H1 (cell line): ENCODE measurements at regions not wholly inside any gene's neighbourhood (a gene's known extent, or its start where the extent isn't known, plus 50 kb on each side); places are given as distances from the start of the nearest gene placed in this dataset.

Experiments used
- CTCF ChIA-PET: fragments of 300-600 bp; sonication (Branson Sonifier 250); formaldehyde crosslinking; loops from one replicate; lab custom pipeline; 2021; ENCODE audit not compliant: partially characterized antibody; lab: Charles Lee
- POLR2A ChIA-PET: fragments of 300-600 bp; sonication (Branson Sonifier 250); formaldehyde crosslinking; loops from one replicate; lab custom pipeline; 2021; ENCODE audit warnings: inconsistent platforms; ENCODE audit not compliant: partially characterized antibody; lab: Charles Lee
- DNase-seq, 2 experiments: peaks; one replicate each; pipeline versions ENCODE4 v3.0.0 to v3.0.0-alpha.2; 2010 to 2022; ENCODE audit warnings: low spot score in 2 of 2, low read depth in 1 of 2, mixed read lengths in 1 of 2
- FAIRE-seq: peaks from 2 replicates; lab custom pipeline; 2011; peaks lifted over from hg19 to GRCh38; lab: Jason Lieb, UNC
- H2AFZ ChIP-seq: 2 replicates; pipeline ENCODE4 v1.8.1; 2012; ENCODE audit warnings: low read length, inconsistent platforms
- H2AK5ac ChIP-seq: 2 replicates; pipeline ENCODE4 v1.6.1; 2013; ENCODE audit warnings: low read depth, low read length
- H2BK120ac ChIP-seq: replicated peaks from 2 replicates; pipeline ENCODE3; 2013; ENCODE audit warnings: low read depth, low read length, inconsistent platforms
- H2BK12ac ChIP-seq: 2 replicates; pipeline ENCODE4 v1.6.1; 2013; ENCODE audit warnings: low read depth, low read length
- H2BK15ac ChIP-seq: 2 replicates; pipeline ENCODE4 v1.6.1; 2013; ENCODE audit warnings: low read length
- H2BK20ac ChIP-seq: 2 replicates; pipeline ENCODE4 v1.6.1; 2013; ENCODE audit warnings: low read length
- H2BK5ac ChIP-seq: 2 replicates; pipeline ENCODE4 v1.6.1; 2013; ENCODE audit warnings: low read depth, low read length
- H3K14ac ChIP-seq: 2 replicates; pipeline ENCODE4 v1.6.1; 2013; ENCODE audit warnings: inconsistent platforms; ENCODE audit not compliant: insufficient read length
- H3K18ac ChIP-seq: 2 replicates; pipeline ENCODE4 v1.6.1; 2013; ENCODE audit warnings: low read length; ENCODE audit errors: extremely low read depth
- H3K23ac ChIP-seq: 2 replicates; pipeline ENCODE4 v1.6.1; 2013; ENCODE audit warnings: inconsistent platforms; ENCODE audit not compliant: insufficient read length
- H3K23me2 ChIP-seq: 2 replicates; pipeline ENCODE4 v1.6.1; 2013; ENCODE audit warnings: low read depth, low read length
- H3K27ac ChIP-seq: 2 replicates; pipeline ENCODE4 v1.6.1; 2011; ENCODE audit warnings: low read depth, low read length, inconsistent platforms
- H3K27me3 ChIP-seq, 4 experiments: replicated peaks in 1 of 4; 1 replicate in 1 of 4; 2 replicates in 3 of 4; pipeline versions ENCODE4 v1.6.1 to v1.8.1; 2011 to 2013; ENCODE audit warnings: low read length in 3 of 4, mild to moderate bottlenecking in 3 of 4, inconsistent platforms in 2 of 4, mixed read lengths in 2 of 4, moderate library complexity in 1 of 4; ENCODE audit not compliant: control insufficient read depth in 3 of 4, insufficient read depth in 3 of 4; ENCODE audit errors: extremely low read depth in 1 of 4
- H3K36me3 ChIP-seq, 4 experiments: 2 replicates each; pipeline versions ENCODE4 v1.6.1 to v1.8.1; 2011 to 2013; ENCODE audit warnings: mild to moderate bottlenecking in 4 of 4, low read length in 3 of 4, moderate library complexity in 2 of 4, control low read depth in 1 of 4, inconsistent platforms in 1 of 4; ENCODE audit not compliant: insufficient read depth in 4 of 4, control insufficient read depth in 2 of 4
- H3K4ac ChIP-seq: replicated peaks from 2 replicates; pipeline ENCODE3; 2013; ENCODE audit warnings: low read length, low read depth, mixed read lengths, inconsistent platforms; ENCODE audit not compliant: insufficient read length
- H3K4me1 ChIP-seq, 4 experiments: replicated peaks in 1 of 4; 1 replicate in 1 of 4; 2 replicates in 3 of 4; pipeline versions ENCODE4 v1.6.1 to v1.8.1; 2011 to 2013; ENCODE audit warnings: low read length in 3 of 4, inconsistent platforms in 2 of 4, mixed read lengths in 1 of 4; ENCODE audit not compliant: insufficient read depth in 4 of 4, control insufficient read depth in 3 of 4
- H3K4me2 ChIP-seq, 2 experiments: 2 replicates each; pipeline versions ENCODE4 v1.6.1 to v1.8.1; 2011 to 2013; ENCODE audit warnings: low read depth in 2 of 2, low read length in 2 of 2, control low read depth in 1 of 2, inconsistent platforms in 1 of 2, mild to moderate bottlenecking in 1 of 2; ENCODE audit not compliant: insufficient read depth in 1 of 2
- H3K4me3 ChIP-seq, 4 experiments: fragments of 200-600, 300-600 bp in 1 of 4; sonication (generic), shearing (Covaris generic), sonication (Bioruptor Twin) in 1 of 4; 2 replicates each; pipeline versions ENCODE4 v1.5.1 to v1.8.1; 2011 to 2016; ENCODE audit warnings: low read length in 4 of 4, low read depth in 3 of 4, control low read depth in 2 of 4, inconsistent platforms in 2 of 4, mild to moderate bottlenecking in 2 of 4, mixed read lengths in 1 of 4, moderate library complexity in 1 of 4; ENCODE audit not compliant: insufficient read depth in 2 of 4; ENCODE audit errors: extremely low read depth in 1 of 4
- H3K56ac ChIP-seq: replicated peaks from 2 replicates; pipeline ENCODE3; 2013; ENCODE audit warnings: low read depth, mild to moderate bottlenecking, mixed read lengths, low read length, inconsistent platforms; ENCODE audit not compliant: insufficient read length
- H3K79me1 ChIP-seq: 2 replicates; pipeline ENCODE4 v1.6.1; 2013; ENCODE audit warnings: low read depth, low read length, control low read depth
- H3K79me2 ChIP-seq, 2 experiments: 2 replicates each; pipeline versions ENCODE4 v1.6.1 to v1.8.1; 2012 to 2013; ENCODE audit warnings: low read length in 2 of 2, mild to moderate bottlenecking in 2 of 2, inconsistent platforms in 1 of 2; ENCODE audit not compliant: insufficient read depth in 2 of 2, control insufficient read depth in 1 of 2
- H3K9ac ChIP-seq, 4 experiments: replicated peaks in 1 of 4; 1 replicate in 1 of 4; 2 replicates in 3 of 4; pipeline versions ENCODE4 v1.6.1 to v1.8.1; 2011 to 2013; ENCODE audit warnings: low read depth in 3 of 4, low read length in 3 of 4, control low read depth in 2 of 4, mild to moderate bottlenecking in 2 of 4, moderate library complexity in 2 of 4, inconsistent platforms in 1 of 4; ENCODE audit errors: extremely low read depth in 1 of 4
- H3K9me3 ChIP-seq, 2 experiments: 2 replicates each; pipeline versions ENCODE4 v1.6.1 to v1.8.1; 2012 to 2013; ENCODE audit warnings: mild to moderate bottlenecking in 2 of 2, moderate library complexity in 2 of 2, control low read depth in 1 of 2, inconsistent platforms in 1 of 2, low read depth in 1 of 2, low read length in 1 of 2, mixed read lengths in 1 of 2; ENCODE audit not compliant: insufficient read depth in 2 of 2
- H4K20me1 ChIP-seq, 2 experiments: replicated peaks in 1 of 2; 2 replicates each; pipeline versions ENCODE3 to v1.8.1; 2011 to 2013; ENCODE audit warnings: inconsistent platforms in 2 of 2, low read length in 2 of 2, mild to moderate bottlenecking in 1 of 2; ENCODE audit not compliant: insufficient read depth in 2 of 2, control insufficient read depth in 1 of 2
- H4K5ac ChIP-seq: 2 replicates; pipeline ENCODE4 v1.6.1; 2013; ENCODE audit warnings: low read length, low read depth, mixed read lengths, inconsistent platforms; ENCODE audit not compliant: insufficient read length
- H4K8ac ChIP-seq: 2 replicates; pipeline ENCODE4 v1.8.0; 2013; ENCODE audit warnings: mild to moderate bottlenecking, moderate library complexity, low read length, inconsistent platforms; ENCODE audit not compliant: insufficient read depth; ENCODE audit errors: extremely low read depth
- H4K91ac ChIP-seq: replicated peaks from 2 replicates; pipeline ENCODE3; 2013; ENCODE audit warnings: low read length, mixed read lengths, inconsistent platforms; ENCODE audit not compliant: insufficient read length
- BACH1 ChIP-seq: IDR thresholded peaks from 2 replicates; pipeline ENCODE4 v1.6.1; 2012; ENCODE audit warnings: low read length, improper control_type of control experiment
- CHD1 ChIP-seq: IDR thresholded peaks from 2 replicates; pipeline ENCODE4 v1.6.1; 2012; ENCODE audit warnings: low read depth, low read length, improper control_type of control experiment
- MAFK ChIP-seq: IDR thresholded peaks from 2 replicates; pipeline ENCODE4 v1.6.1; 2012; ENCODE audit warnings: low read depth, mild to moderate bottlenecking, improper control_type of control experiment, low read length
- NRF1 ChIP-seq: IDR thresholded peaks from 2 replicates; pipeline ENCODE4 v1.6.1; 2011; ENCODE audit warnings: mild to moderate bottlenecking, low read depth, low read length, improper control_type of control experiment
- SAP30 ChIP-seq: fragments of 300-600 bp; sonication (generic); IDR thresholded peaks from 2 replicates; pipeline ENCODE4 v1.7.1; 2012; ENCODE audit warnings: low read length, moderate library complexity, mild to moderate bottlenecking, inconsistent platforms; ENCODE audit not compliant: insufficient read depth, insufficient replicate concordance
- SIX5 ChIP-seq: IDR thresholded peaks from 2 replicates; pipeline ENCODE4 v1.6.1; 2011; ENCODE audit warnings: mild to moderate bottlenecking, low read depth, low read length
- SP1 ChIP-seq: IDR thresholded peaks from 2 replicates; pipeline ENCODE4 v1.6.1; 2011; ENCODE audit warnings: low read depth, low read length
- WGBS, 2 experiments: shearing (Covaris generic) in 1 of 2; methylation state at CpG; one replicate each; pipeline versions ENCODE4 v1.1.6 to v1.1.7; 2013 to 2015; ENCODE audit warnings: low lambda C conversion rate in 2 of 2, mixed read lengths in 2 of 2, inconsistent platforms in 1 of 2, low coverage in 1 of 2, missing lambda C conversion rate in 1 of 2; ENCODE audit not compliant: insufficient replicate concordance in 2 of 2, insufficient coverage in 1 of 2, insufficient read length in 1 of 2; ENCODE audit errors: extremely low coverage in 1 of 2, missing lambda C conversion rate in 1 of 2; 5-methylcytosine and 5-hydroxymethylcytosine counted together

DNA sequence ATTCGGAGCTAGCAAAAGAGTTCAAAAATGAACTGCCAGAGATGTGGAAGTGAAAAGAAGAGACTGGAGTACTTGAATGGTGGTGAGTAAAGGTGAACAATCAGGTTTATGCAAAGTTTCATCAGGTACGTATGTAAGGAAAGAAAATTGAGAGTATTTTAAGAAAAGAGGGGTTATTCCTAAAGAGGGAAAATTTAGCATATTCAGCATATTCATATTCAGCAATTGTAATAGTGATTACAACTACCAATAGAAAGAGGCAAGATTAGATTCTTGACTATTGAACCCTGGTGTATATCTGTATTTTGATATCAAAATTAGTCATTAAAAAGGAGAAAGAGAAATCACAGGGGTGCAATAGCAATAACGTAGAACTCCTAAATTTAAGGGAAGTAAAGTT is 100.9 kb downstream of the TES start:
- Histone ChIP-seq H3K4ac (no peak overlapping the region), H2BK20ac (no peak overlapping the region), H4K5ac (no peak overlapping the region), H4K91ac (no peak overlapping the region), H2BK12ac (no peak overlapping the region), H3K18ac (no peak overlapping the region), H3K23me2 (no peaks in the 10 kb centered on the region), H2BK15ac (no peak overlapping the region), H3K27me3 (no peaks in the 10 kb centered on the region), H3K9ac (no peak overlapping the region), H3K36me3 (no peaks in the 10 kb centered on the region), H3K14ac (no peak overlapping the region), H3K79me1 (no peaks in the 10 kb centered on the region), H3K56ac (no peak overlapping the region), H2AFZ (no peak overlapping the region), H2AK5ac (no peak overlapping the region), H2BK120ac (no peak overlapping the region), H3K4me2 (no peak overlapping the region), H3K4me3 (no peak overlapping the region), H3K23ac (no peak overlapping the region), H3K79me2 (no peaks in the 10 kb centered on the region), H3K4me1 (no peaks in the 10 kb centered on the region), H4K20me1 (no peaks in the 10 kb centered on the region), H4K8ac (no peak overlapping the region), H3K9me3 (no peaks in the 10 kb centered on the region), H3K27ac (no peak overlapping the region), H2BK5ac (no peak overlapping the region)
- POLR2A ChIA-PET: no interaction called here
- DNase-seq: no peak
- no peak for FAIRE-seq
- TF ChIP-seq NRF1 (no peak), CHD1 (no peak), MAFK (no peak), SAP30 (no peak), SP1 (no peak), SIX5 (no peak), BACH1 (no peak)
- CTCF ChIA-PET: interaction anchor here (0.7 to 1.8 kb wide), 2 partner anchors 21 to 281 kb away, joined by 3 to 4 read pairs; no protein-coding TSS in a partner anchor
- WGBS, 2 experiments: 97 to 100% methylated on average over 1 to 3 of the region's 3 CpGs
